B cell (primary cell): ENCODE measurements at regions not wholly inside any gene's neighbourhood (a gene's known extent, or its start where the extent isn't known, plus 50 kb on each side); places are given as distances from the start of the nearest gene placed in this dataset.
"Not testable (repeated sequence)": the region's sequence is repeated elsewhere in the genome, so short reads cannot be mapped to it uniquely, and the experiment has no call there.

Experiments used
- EZH2 ChIP-seq: IDR thresholded peaks from 2 replicates; pipeline ENCODE4 v1.6.1; 2012; ENCODE audit warnings: borderline replicate concordance, low read depth, mild to moderate bottlenecking, moderate library complexity, low read length; ENCODE audit not compliant: insufficient read depth, poor library complexity, severe bottlenecking
- TF ChIP-seq, protein P1 (sequence below): fragments of 200-600 bp; IDR thresholded peaks from one replicate; pipeline ENCODE4 v1.8.0; 2022; ENCODE audit warnings: antibody characterized with exemption, mild to moderate bottlenecking

DNA sequence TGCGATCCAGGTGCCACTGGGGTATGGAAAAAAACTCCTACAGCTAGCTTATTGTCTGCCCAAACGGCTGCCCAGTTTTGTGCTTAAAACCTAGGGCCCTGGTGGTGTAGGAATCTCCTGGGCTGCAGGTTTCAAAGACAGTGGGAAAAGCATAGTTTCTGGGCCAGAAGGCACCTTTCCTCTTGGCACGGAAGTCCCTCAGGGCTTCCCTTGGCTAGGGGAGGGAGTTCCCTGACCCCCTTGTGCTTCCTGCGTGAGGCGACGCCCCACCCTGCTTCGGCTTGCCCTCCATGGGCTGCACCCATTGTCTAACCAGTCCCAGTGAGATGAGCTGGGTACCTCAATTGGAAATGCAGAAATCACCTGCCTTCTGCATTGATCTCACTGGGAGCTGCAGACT lies 135.0 kb downstream of the CXCL12 start:
- TF ChIP-seq, protein P1, sequence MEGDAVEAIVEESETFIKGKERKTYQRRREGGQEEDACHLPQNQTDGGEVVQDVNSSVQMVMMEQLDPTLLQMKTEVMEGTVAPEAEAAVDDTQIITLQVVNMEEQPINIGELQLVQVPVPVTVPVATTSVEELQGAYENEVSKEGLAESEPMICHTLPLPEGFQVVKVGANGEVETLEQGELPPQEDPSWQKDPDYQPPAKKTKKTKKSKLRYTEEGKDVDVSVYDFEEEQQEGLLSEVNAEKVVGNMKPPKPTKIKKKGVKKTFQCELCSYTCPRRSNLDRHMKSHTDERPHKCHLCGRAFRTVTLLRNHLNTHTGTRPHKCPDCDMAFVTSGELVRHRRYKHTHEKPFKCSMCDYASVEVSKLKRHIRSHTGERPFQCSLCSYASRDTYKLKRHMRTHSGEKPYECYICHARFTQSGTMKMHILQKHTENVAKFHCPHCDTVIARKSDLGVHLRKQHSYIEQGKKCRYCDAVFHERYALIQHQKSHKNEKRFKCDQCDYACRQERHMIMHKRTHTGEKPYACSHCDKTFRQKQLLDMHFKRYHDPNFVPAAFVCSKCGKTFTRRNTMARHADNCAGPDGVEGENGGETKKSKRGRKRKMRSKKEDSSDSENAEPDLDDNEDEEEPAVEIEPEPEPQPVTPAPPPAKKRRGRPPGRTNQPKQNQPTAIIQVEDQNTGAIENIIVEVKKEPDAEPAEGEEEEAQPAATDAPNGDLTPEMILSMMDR: not testable (repeated sequence)
- not testable (repeated sequence) for TF ChIP-seq EZH2
